Stimulated activated CD4-positive, alpha-beta T cell treated with anti-CD3 and anti-CD28 coated beads, Interleukin-15, amount 100 ng/mL, for 24 hours (primary cell): ENCODE measurements at regions not wholly inside any gene's neighbourhood (a gene's known extent, or its start where the extent isn't known, plus 50 kb on each side); places are given as distances from the start of the nearest gene placed in this dataset.

ENCODE experiments used
- DNase-seq: peaks from one replicate; pipeline ENCODE4 v3.0.0-alpha.2; 2020

DNA sequence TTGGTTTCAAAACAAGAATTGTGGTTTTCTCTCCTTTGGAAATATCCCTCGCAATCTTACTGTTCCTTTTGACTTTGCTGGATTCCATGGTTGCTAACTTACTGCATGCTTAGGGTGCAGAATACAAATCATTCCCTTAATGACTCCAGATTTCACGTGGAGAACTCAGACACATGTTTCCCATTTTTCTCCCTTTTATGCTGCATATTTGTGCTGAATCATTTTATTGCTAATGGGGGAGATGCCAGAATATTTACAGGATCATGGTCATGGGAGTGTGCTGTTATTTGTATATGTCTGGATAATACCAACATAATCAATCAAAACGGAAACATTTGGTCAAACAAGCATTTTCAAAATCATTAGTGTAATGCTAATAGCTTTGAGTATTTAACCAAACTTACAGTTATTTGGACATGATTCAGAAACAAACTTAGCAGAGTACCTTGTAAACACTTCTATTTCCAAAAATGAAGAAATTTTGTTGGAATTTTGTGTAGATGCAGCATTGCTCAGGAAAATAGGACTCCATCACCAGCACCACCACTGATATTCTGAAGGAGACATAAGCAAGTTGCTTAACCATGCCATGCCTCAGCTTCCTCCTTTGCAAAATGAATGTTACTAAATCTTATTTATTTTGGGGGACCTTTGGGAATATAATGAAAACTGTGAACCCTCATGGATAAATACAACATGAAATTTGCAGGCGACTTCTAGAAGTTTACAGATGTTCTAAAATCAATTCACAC lies 122.5 kb upstream of the RND3 start:
- DNase-seq: no peak

DNA sequence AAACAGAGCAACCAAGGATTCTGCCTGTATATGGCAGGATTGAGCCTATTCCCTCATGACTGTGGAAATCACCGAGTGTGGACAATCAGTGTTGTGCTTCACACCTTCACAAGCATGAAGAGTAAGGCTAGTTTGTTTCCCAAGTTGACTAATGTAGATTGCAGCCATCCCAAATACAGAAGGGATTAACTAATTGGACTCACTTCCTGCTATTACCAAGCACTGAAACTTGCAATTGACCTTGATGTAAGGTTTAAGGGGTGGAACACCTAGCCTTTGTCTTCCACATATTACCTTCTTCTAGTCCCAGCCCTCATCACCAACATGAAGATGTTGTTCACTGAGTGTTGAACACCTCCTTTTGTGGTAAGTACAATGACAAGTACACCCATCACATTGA lies 120.9 kb upstream of the RND3 start:
- DNase-seq: no peak

DNA sequence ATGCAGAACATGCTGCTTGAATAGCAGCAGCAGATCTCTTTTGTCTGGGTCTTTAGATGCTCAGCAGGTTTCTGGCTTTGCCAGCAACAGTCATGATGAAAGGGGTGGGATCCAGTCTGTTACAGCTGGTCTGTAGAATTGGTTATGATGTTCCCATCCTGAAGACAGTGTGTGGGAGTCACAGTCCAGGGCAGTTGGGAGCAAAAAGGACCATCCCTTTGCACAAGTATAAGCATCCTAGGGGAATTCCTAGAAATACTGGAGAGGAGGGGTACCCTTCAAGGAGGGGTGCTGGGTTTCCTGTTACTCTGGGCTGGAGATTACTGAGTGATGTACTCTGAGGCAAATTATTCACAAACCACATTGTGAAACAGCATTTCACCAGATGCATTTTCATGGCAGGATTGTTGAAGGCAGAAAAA lies 119.9 kb upstream of the RND3 start:
- DNase-seq: no peak

DNA sequence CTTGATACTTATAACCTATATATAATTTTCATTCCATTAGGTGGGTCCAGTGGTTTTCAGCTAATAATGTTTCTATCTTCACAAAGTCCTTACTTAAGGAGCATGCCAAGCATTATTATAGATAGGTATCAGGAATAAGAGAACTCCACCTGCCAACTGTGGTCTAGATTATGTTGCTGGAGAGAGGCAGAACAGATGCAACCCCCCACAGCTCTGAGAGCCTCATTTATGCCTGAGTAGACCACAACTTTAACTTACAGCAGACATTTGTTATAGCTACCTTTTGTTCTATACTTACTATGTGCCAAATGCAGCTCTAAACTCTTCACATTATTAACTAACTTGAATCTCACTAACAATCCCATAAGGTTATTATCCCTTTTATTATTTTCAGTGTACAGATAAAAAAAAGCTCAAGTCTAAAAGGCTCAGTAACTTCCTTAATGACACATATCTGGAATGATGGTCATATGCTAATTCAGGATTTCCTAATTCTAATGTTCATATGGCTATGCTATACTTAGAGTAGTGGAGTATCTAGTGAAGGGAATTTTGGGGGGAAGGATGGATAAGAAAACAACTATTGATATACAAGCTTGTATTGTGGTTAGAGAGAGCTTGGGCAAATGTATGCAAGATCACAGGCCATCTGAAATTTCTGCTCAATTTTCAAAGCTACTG lies 119.1 kb upstream of the RND3 start:
- no peak for DNase-seq

DNA sequence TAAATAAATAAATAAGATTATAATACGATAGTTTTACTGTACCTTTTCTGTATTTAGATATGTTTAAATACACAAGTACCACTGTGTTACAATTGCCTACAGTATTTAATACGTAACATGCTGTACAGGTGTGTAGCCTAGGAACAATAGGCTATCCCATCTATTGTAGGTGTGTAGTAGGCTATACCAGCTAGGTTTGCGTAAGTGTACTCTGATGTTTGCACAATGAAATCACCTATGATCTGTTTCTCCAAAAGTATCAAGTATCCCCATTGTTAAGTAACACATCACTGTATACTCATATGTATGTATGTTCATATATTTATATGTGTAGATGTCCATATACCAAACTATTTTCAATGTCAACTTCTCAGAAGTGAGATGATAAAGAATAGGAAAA lies 118.2 kb upstream of the RND3 start:
- DNase-seq: no peak

DNA sequence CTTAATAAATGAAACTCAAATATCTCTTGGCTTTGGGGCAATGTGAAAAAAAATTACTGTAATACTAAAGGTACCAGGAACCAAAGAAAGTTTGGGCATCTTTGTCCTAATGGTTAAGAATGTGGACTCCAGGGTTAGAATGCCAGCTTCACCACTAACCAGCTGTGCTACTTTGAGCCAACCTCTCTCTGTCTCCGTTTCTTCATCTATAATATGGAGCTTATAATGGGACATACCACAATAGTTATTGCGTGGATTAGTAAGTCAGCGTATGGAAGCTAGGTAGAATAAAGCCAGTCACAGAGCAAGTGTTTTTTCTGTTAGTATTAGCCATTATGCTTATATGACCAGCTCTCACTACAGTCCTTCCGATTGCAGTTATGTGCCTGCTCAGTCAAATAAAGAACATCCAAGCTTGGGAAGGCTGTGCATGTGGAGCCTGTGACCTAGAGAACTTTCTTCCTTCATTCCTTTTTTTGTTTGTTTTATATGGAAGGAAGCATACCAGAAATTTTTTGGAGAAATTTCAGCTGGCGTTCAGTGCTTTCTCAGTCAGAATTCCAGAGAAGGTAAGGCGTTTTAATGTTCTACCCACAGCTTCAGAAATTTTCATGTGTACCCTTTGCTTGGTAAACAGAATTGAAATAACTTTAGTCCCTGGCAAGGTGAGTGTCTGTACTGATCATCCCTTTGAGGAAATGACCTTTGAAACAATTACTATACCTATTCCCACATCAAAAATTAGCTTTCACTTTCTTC lies 114.0 kb upstream of the RND3 start:
- DNase-seq: no peak

DNA sequence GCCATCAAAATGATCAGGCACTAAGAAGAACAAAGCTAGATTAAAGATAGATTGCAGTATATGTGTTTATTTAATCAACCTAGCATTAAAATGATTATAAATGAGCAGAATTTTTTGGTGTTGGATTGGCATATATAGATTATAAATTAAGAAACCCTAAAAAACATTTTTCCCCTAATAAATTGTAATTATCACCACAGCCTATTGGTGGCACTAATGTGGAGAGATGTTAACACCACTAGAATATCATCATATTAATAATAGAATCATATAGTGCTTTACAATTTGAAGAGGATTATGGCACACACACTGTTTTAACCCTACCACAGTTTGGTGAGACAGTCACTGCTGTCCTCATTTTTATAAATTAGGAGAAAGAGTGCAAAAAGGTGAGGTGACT lies 112.4 kb upstream of the RND3 start:
- DNase-seq: no peak

DNA sequence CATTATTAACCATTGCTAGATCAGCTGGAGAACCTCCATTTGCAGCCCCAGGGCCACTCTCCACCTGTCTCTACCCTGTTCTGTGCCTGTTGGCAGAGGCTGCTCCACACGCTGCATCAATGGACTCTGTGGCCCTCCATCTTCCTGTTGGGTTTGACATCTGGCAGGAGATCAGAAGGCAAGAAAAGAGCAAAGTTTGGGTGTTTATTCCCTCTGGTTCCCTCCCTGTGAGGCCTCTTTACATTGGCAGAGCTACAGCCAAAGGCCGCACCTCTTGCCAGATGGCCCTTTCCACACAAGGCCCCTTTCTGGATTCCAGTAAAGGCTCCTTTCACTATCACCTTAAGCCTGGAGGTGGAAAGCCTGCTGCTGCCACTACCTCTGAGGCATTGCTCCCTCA lies 110.9 kb upstream of the RND3 start:
- no peak for DNase-seq

DNA sequence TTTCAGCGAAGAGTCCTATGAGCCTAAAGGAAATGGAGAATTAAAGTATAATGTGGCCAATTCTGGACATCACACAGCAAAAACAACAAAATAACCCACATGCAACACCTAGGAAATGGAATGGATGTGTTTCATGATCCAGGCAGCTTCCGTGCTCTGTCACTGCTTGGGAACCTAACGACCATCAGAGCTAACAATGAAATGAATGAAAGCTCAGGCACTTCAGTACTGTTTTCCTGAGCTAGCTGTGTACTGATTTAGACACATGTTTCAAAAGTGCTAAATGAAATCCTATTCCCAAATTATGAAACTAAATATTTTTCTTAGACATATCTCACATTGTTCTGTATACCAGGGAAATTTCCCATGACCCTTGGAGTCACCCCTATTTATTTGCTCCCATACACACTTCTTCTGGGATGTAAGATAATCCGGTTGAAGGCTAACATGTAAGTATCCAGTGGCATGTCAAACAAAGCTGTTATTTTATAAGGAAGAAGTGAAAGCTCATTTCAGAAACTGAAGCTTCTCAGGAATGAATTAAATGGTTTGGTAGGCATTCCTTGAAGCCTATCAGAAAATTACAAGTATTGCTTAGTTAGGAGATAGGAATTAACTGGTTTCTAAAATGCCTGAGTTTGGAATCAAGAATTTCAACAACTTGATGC lies 108.5 kb upstream of the RND3 start:
- no peak for DNase-seq

DNA sequence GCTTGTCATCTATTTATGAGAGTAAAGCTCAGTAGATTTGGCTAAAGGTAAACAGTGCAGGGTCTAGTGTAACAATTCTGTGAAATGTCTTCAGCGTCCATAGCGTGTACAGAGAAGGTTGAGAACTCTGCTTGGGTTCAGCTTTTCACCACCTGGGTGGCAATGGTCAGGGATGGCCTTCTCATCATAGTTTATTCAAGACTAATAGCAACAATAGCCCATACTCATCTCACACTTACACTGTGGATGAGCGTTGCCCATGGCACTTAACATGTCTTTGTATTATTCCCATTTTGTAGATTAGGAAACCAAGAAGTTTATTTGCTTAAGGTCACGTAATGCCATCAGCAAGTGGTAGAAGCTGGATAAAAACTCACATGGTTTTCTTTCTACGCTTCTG lies 106.8 kb upstream of the RND3 start:
- no peak for DNase-seq

DNA sequence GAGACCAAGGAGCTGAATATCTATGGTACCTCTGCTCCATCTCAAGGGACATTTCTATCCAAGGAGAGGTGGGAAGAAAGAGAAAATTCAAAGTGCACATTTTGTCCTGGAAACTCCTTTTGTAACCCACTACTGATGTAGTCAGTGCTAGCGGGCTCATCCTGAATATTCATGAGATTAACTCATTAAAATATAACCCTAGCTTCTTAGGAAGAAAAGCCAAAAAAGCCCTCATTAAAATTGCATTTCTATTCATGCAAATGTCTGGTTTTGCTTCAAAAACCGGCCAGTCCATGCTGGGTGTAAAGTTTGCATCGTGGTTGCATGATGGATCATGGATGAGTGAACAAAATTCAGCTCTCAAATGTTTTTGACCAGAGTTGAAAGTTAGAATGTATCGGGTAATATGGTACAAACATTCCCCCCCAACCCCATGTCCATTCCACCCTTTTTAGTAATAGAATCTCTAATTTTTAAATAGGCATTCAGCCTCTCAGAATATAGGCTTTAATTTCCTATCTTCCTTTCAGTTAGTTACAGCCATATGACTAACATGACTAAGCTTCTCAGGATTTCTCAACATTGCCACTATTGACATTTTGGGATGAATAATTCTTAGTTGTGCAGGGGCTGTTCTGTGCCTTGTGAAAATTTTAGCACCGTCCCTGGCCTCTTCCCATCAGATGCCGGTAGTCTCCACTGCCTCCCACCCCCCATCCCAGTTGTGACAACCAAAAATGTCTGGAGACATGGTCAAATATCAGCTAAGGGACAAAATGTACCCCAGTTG lies 104.2 kb upstream of the RND3 start:
- DNase-seq: no peak

DNA sequence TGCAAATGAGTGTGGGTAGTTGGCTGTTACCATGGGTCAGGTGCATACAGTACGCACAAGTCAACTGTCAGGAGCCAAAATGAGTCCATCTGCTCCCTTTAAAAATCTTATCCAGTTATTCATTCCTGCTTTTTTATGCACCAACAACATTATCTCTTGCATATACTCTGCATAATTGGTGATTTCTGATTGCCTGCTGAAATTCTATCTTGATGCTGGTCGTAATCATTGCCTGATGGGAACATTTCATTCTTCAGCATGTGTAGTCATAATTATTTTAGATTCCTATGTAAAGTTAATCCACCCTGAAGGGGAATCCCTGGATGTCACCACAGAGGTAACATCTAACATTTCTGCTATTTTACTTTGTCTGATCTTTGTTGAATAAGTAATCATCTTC lies 102.2 kb upstream of the RND3 start:
- DNase-seq: no peak

DNA sequence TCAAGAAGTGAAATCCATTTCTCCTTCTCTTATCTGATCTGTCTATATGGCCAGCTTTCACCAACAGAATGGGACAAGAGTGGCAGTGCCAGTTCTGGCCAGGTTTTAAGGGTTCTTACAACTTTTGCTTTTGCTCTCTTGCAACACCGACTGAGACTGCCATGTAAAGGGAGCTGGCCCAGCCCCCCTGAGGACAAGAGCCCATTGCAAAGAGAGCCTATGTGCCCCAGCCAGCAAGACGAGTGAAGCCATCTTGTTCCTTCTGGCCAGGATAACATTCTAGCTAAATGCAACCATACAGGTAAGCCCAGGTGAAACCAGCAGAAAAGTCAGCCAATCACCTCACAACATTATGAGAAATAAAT lies 101.0 kb upstream of the RND3 start:
- DNase-seq: no peak

DNA sequence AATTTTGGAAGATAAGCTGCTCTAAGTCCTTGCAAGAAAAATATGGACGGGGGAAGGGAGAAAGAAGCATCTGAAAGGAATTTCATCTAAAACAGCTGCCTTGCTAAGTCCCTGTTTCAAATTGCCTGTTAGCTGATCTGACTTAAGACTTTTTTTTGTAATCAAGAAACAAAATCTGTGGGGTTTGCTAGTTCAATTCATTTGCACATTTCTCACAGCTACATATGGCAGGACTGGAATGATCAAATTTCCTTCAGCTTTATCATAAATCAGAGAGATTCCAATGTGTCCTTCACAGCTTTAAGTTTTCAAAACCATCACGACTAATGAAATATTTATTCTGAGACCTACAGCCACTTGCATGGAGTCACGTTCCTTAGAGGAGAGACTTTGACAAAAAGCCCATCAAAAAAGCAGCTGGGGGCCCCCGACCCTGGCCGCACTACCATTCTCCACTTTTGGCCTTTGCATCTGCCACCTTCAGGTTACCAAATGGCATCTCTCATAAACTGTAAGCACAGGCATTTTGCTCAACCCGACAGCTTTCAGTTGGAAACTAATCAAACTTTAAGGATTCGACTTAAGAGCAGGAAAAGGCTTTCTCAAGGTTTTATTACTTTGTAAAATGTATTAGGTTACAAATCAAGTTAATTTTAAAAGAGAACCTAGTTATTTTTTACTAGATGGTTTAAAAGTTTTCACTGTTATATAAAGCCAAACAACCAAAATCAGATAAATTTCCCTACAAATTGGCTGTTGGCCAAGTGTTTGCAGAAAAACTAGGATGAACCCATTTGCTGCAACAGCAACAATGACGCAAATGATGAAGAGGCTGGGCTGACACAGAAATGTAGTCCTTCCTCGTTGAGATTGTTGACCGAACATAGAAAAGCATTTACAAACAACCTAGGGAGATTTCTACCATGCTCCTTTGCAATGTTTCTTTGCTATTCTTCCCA lies 100.4 kb upstream of the RND3 start:
- no peak for DNase-seq

DNA sequence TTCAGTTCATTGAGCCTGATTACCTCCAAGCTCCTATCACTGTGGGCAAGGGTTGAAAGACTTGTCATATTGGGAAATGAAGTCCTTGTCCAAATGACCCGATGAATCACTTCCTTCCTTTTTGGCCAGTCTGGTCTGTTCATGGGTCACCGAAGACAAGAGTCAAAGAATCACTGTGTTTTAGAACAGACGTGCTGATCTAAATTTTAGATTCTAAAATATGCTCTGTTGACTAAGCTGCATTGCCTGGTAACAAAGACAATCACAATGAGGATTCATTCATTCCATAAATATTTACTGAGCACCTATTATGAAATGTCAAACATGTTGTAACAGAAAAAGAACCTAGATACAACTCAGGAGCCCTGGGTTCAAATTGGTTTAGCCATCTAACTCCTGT lies 99.4 kb upstream of the RND3 start:
- no peak for DNase-seq

DNA sequence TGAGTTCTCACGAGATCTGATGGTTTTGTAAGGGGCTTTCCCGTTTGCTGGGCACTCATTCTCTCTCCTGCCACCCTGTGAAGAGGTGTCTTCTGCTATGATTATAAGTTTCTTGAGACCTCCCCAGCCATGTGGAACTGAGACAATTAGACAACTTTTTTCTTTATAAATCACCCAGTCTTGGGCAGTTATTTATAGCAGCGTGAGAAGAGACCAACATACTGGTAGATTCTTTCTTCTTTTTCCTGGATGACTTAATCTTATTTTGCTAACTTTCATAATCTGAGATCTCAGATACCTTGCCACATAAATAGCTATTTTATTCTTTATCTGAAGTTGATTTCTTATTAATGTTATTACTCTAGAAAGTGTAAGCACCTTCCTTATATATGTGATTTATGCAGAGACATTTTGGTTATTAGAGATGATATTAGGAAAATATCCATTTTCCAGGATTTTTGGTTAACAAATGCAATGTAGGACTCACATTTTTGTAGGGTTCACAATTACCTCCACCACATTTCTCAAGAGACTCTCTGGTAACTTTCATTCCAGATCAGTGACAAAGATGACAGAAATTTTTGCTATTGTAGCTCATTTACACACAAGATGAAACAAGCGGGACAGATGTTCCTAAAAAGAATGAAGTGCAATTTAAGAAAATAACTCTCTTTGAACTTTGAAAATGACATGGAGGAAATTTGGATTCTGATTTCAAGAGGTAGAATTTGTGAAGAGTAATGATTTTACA lies 97.9 kb upstream of the RND3 start:
- DNase-seq: no peak

DNA sequence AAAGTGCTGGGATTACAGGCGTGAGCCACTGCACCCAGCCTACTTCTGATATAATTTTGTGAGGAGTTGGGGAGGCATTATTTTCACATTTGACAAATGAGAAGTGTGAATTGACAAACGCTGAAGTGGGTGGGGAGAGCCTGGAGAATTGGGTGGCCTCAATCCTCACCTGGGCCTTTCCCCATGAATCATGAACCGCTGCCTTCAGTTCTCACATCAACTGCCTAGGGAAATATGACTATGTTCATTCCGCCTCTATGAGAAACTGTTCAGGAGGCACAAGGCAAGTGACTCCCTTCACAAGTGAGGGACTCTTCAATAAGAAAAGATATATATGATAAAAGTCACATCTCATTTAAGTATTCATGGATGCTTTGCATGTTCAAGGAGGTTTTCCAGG lies 96.6 kb upstream of the RND3 start:
- no peak for DNase-seq

DNA sequence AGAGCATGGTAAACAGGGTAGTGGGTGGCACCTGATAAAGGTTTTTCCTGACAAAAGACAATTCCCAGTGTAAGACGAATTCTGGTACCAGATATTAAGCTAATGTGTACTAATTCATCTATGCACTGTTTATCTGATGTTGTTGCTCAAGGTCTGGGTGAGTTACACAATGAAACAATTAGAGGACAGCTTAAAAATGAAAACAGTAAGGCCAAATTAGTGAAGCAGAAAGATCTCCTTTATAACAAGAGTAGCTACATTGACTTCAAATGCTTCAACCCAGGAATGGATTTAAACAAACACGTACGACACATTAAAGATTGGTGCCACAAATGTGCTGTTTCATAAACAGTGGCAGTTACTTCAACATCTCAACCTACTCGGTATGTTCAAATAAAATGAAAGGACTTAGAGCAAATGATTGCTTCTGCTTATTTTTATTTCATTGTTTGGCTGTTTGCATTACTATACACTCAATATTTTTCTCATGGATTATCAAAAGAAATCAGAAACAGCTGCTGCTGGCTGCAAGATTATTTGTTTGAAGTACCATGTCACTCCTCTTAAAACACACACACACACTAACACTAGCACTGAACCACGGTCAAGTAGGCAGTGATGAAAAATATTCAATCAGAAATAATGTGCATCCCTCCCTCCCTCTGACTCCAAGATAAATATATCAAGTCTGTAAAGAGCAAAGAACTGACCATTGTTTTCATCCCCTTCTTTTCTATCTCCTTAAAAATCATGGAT lies 94.4 kb upstream of the RND3 start:
- DNase-seq: no peak

DNA sequence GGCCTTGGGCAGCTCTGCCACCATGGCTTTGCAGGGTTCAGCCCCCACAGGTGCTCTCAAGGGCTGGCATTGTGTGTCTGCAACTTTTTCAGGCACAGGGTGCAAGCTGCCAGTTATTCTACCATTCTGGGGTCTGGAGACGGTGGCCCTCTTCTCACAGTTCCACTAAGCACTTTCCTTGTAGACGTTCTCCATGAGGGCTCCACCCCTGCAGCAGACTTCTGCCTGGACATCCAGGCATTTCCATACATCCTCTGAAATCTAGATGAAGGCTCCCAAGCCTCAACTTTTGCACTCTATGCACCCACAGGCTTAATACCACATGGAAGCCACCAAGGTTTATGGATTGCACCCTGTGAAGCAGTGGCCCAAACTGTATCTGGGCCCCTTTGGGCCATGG lies 91.0 kb upstream of the RND3 start:
- no peak for DNase-seq

DNA sequence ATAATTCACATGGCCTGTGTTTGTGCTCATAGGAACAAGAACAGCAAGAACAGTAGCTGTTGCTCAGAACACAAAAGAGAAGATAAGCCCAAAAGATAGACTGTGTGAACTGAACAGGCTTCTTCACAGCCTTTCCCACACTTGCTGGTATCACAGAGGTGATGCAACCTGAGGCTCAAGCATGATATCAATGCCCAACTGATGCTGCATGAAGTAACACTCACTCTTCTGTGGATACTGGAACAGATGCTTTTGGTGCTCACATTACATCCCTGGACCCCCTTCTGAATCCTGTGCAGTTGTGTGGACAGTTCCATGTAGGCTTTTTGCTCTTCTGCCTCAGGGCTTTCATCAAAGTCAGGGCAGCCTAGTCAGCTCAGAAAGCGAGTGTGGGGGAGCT lies 88.4 kb upstream of the RND3 start:
- DNase-seq: no peak
